ENCODE measurements at regions not wholly inside any gene's neighbourhood (a gene's known extent, or its start where the extent isn't known, plus 50 kb on each side); places are given as distances from the start of the nearest gene placed in this dataset.
"Not testable (repeated sequence)": the region's sequence is repeated elsewhere in the genome, so short reads cannot be mapped to it uniquely, and the experiment has no call there.

- DNase-seq (ENCODE audit: low read depth in 2 of 2) = no peak
These were observed 426.4 kb upstream of the TYRP1 start for GRCh38 chr9:12266758-12267157.

- DNase-seq (ENCODE audit: low read depth in 2 of 2) = no peak
These were observed 421.7 kb upstream of the TYRP1 start for GRCh38 chr9:12271421-12271891.

- DNase-seq (ENCODE audit: low read depth in 2 of 2) = no peak
These were observed 420.6 kb upstream of the TYRP1 start for GRCh38 chr9:12272471-12273120.

- DNase-seq (ENCODE audit: low read depth in 2 of 2) = no peak
These were observed 418.6 kb upstream of the TYRP1 start for GRCh38 chr9:12274577-12274976.

- DNase-seq (ENCODE audit: low read depth in 2 of 2) = no peak
These were observed 416.7 kb upstream of the TYRP1 start for GRCh38 chr9:12276505-12276904.

- DNase-seq (ENCODE audit: low read depth in 2 of 2) = no peak
These were observed 403.5 kb upstream of the TYRP1 start for GRCh38 chr9:12289711-12290110.

- DNase-seq (ENCODE audit: low read depth in 2 of 2) = no peak
These were observed 402.9 kb upstream of the TYRP1 start for GRCh38 chr9:12290166-12290869.

- no peak for DNase-seq (ENCODE audit: low read depth in 2 of 2)
These were observed 388.0 kb upstream of the TYRP1 start for GRCh38 chr9:12305211-12305610.

GRCh38 chr9:12314589-12314988, 378.6 kb upstream of the TYRP1 start:
- no peak for DNase-seq (ENCODE audit: low read depth in 2 of 2)

GRCh38 chr9:12318732-12319685, 374.2 kb upstream of the TYRP1 start:
- no peak for DNase-seq (ENCODE audit: low read depth in 2 of 2)

- no peak for DNase-seq (ENCODE audit: low read depth in 2 of 2)
These were observed 363.6 kb upstream of the TYRP1 start for GRCh38 chr9:12329623-12329985.

GRCh38 chr9:12333966-12334365, 359.2 kb upstream of the TYRP1 start:
- not testable (repeated sequence) for DNase-seq (ENCODE audit: low read depth in 2 of 2)

- no peak for DNase-seq (ENCODE audit: low read depth in 2 of 2)
These were observed 342.4 kb upstream of the TYRP1 start for GRCh38 chr9:12350775-12351174.

GRCh38 chr9:12351293-12352044, 341.7 kb upstream of the TYRP1 start:
- DNase-seq (ENCODE audit: low read depth in 2 of 2) = no peak

- no peak for DNase-seq (ENCODE audit: low read depth in 2 of 2)
These were observed 341.2 kb upstream of the TYRP1 start for GRCh38 chr9:12352045-12352315.

GRCh38 chr9:12363439-12363838, 329.7 kb upstream of the TYRP1 start:
- DNase-seq (ENCODE audit: low read depth in 2 of 2) = no peak

GRCh38 chr9:12368569-12368968, 324.6 kb upstream of the TYRP1 start:
- DNase-seq (ENCODE audit: low read depth in 2 of 2) = no peak

- DNase-seq (ENCODE audit: low read depth in 2 of 2) = no peak
These were observed 301.2 kb upstream of the TYRP1 start for GRCh38 chr9:12391839-12392509.

- no peak for DNase-seq (ENCODE audit: low read depth in 2 of 2)
These were observed 299.1 kb upstream of the TYRP1 start for GRCh38 chr9:12394105-12394504.

GRCh38 chr9:12403721-12404120, 289.5 kb upstream of the TYRP1 start:
- DNase-seq (ENCODE audit: low read depth in 2 of 2) = no peak

- no peak for DNase-seq (ENCODE audit: low read depth in 2 of 2)
These were observed 279.2 kb upstream of the TYRP1 start for GRCh38 chr9:12413986-12414385.
